WERI-Rb-1 (cell line): ENCODE measurements at regions not wholly inside any gene's neighbourhood (a gene's known extent, or its start where the extent isn't known, plus 50 kb on each side); places are given as distances from the start of the nearest gene placed in this dataset.

Experiments
- DNase-seq: peaks from one replicate; pipeline ENCODE4 v3.0.0-alpha.2; 2020
- H3K27ac ChIP-seq: fragments of 250-450 bp; sonication (Bioruptor Pico); 2 replicates; pipeline ENCODE4 v1.5.1; 2020; ENCODE audit warnings: mild to moderate bottlenecking, moderate library complexity
- H3K27me3 ChIP-seq: fragments of 250-450 bp; sonication (Bioruptor Pico); 2 replicates; pipeline ENCODE4 v1.5.1; 2021; ENCODE audit warnings: mild to moderate bottlenecking, low read depth, moderate library complexity; ENCODE audit not compliant: insufficient read depth, severe bottlenecking
- H3K36me3 ChIP-seq: fragments of 250-450 bp; sonication (Bioruptor Pico); 2 replicates; pipeline ENCODE4 v1.5.1; 2020; ENCODE audit warnings: mild to moderate bottlenecking, moderate library complexity
- H3K4me3 ChIP-seq: 2 replicates; pipeline ENCODE4 v1.5.1; 2011; ENCODE audit warnings: low read depth, mild to moderate bottlenecking, control low read depth, low read length
- H3K9me3 ChIP-seq: fragments of 250-450 bp; sonication (Bioruptor Pico); 2 replicates; pipeline ENCODE4 v1.5.1; 2021; ENCODE audit warnings: mild to moderate bottlenecking, moderate library complexity; ENCODE audit not compliant: severe bottlenecking
- CTCF ChIP-seq: IDR thresholded peaks from 2 replicates; pipeline ENCODE4 v1.5.1; 2011; ENCODE audit warnings: low read depth, mild to moderate bottlenecking, control low read depth, inconsistent platforms, low read length

GRCh38 chr14:83830316-83830715 is 1699.6 kb upstream of the FLRT2 start:
- no peaks in the 10 kb centered on the region for H3K36me3 ChIP-seq
- H3K4me3 ChIP-seq, result no peak overlapping the region
- no peak for DNase-seq
- H3K9me3 ChIP-seq, result no peaks in the 10 kb centered on the region
- no peaks in the 10 kb centered on the region for H3K27me3 ChIP-seq
- no peak overlapping the region for H3K27ac ChIP-seq
- TF ChIP-seq CTCF, result no peak

- Histone ChIP-seq H3K4me3 (no peak overlapping the region), H3K27me3 (no peaks in the 10 kb centered on the region), H3K9me3 (no peaks in the 10 kb centered on the region), H3K27ac (no peak overlapping the region), H3K36me3 (no peaks in the 10 kb centered on the region)
- TF ChIP-seq CTCF, result no peak
- no peak for DNase-seq
These were observed 1691.7 kb upstream of the FLRT2 start for GRCh38 chr14:83838226-83838625.

GRCh38 chr14:83842547-83842946 is 1687.4 kb upstream of the FLRT2 start:
- no peak for TF ChIP-seq CTCF
- no peak overlapping the region for H3K4me3 ChIP-seq
- H3K36me3 ChIP-seq, result no peaks in the 10 kb centered on the region
- no peaks in the 10 kb centered on the region for H3K27me3 ChIP-seq
- H3K9me3 ChIP-seq, result no peaks in the 10 kb centered on the region
- H3K27ac ChIP-seq, result no peak overlapping the region
- DNase-seq, result no peak

GRCh38 chr14:83847102-83847501 is 1682.8 kb upstream of the FLRT2 start:
- no peaks in the 10 kb centered on the region for H3K36me3 ChIP-seq
- no peaks in the 10 kb centered on the region for H3K27me3 ChIP-seq
- no peaks in the 10 kb centered on the region for H3K9me3 ChIP-seq
- no peak overlapping the region for H3K4me3 ChIP-seq
- no peak overlapping the region for H3K27ac ChIP-seq
- no peak for DNase-seq
- no peak for TF ChIP-seq CTCF

GRCh38 chr14:83850092-83850491 is 1679.9 kb upstream of the FLRT2 start:
- no peak overlapping the region for H3K27ac ChIP-seq
- DNase-seq, result no peak
- H3K27me3 ChIP-seq, result no peaks in the 10 kb centered on the region
- no peaks in the 10 kb centered on the region for H3K36me3 ChIP-seq
- no peaks in the 10 kb centered on the region for H3K9me3 ChIP-seq
- H3K4me3 ChIP-seq, result no peak overlapping the region
- no peak for TF ChIP-seq CTCF

- Histone ChIP-seq H3K9me3 (no peaks in the 10 kb centered on the region), H3K27ac (no peak overlapping the region), H3K4me3 (no peak overlapping the region), H3K36me3 (no peaks in the 10 kb centered on the region), H3K27me3 (no peaks in the 10 kb centered on the region)
- DNase-seq, result no peak
- no peak for TF ChIP-seq CTCF
These were observed 1673.6 kb upstream of the FLRT2 start for GRCh38 chr14:83856334-83856733.
